ENCODE measurements at regions not wholly inside any gene's neighbourhood (a gene's known extent, or its start where the extent isn't known, plus 50 kb on each side); places are given as distances from the start of the nearest gene placed in this dataset.

GRCh38 chr4:30870513-30870912, 150.3 kb downstream of the PCDH7 start:
- Histone ChIP-seq H3K4me2 (ENCODE audit: insufficient read depth in 1 of 2, low read depth in 2 of 2, low read length in 2 of 2) (no peak overlapping the region), H2BK120ac (replicated peaks; ENCODE audit: low read depth, low read length) (peak overlapping the region; percentile 6), H4K20me1 (replicated peaks in 1 of 2; ENCODE audit: control insufficient read depth in 1 of 2, insufficient read depth in 2 of 2, low read length in 2 of 2) (no peaks in the 10 kb centered on the region), H2AFZ (ENCODE audit: low read length) (no peak overlapping the region), H2BK20ac (ENCODE audit: low read length) (no peak overlapping the region), H4K8ac (ENCODE audit: extremely low read depth, insufficient read depth, low read length) (no peak overlapping the region), H3K4ac (replicated peaks; ENCODE audit: insufficient read length, low read depth, low read length) (no peak overlapping the region), H3K14ac (ENCODE audit: insufficient read length) (no peak overlapping the region), H3K9me3 (ENCODE audit: insufficient read depth in 2 of 2, low read depth in 1 of 2, low read length in 1 of 2) (no peaks in the 10 kb centered on the region), H3K23me2 (ENCODE audit: low read depth, low read length) (no peaks in the 10 kb centered on the region), H4K5ac (ENCODE audit: insufficient read length, low read depth, low read length) (no peak overlapping the region), H3K4me1 (replicated peaks in 1 of 4; ENCODE audit: control insufficient read depth in 3 of 4, insufficient read depth in 4 of 4, low read length in 3 of 4) (no peaks in the 10 kb centered on the region), H3K18ac (ENCODE audit: extremely low read depth, low read length) (no peak overlapping the region), H2BK12ac (ENCODE audit: low read depth, low read length) (no peak overlapping the region), H3K9ac (replicated peaks in 1 of 4; ENCODE audit: extremely low read depth in 1 of 4, low read depth in 3 of 4, low read length in 3 of 4) (no peak overlapping the region), H2BK5ac (ENCODE audit: low read depth, low read length) (no peak overlapping the region), H3K4me3 (ENCODE audit: extremely low read depth in 1 of 4, insufficient read depth in 2 of 4, low read depth in 3 of 4, low read length in 4 of 4) (no peak overlapping the region), H3K27me3 (replicated peaks in 1 of 4; ENCODE audit: control insufficient read depth in 3 of 4, extremely low read depth in 1 of 4, insufficient read depth in 3 of 4, low read length in 3 of 4) (no peaks in the 10 kb centered on the region), H3K56ac (replicated peaks; ENCODE audit: insufficient read length, low read depth, low read length) (no peak overlapping the region), H2BK15ac (ENCODE audit: low read length) (no peak overlapping the region), H3K79me2 (ENCODE audit: control insufficient read depth in 1 of 2, insufficient read depth in 2 of 2, low read length in 2 of 2) (no peaks in the 10 kb centered on the region), H3K27ac (ENCODE audit: low read depth, low read length) (no peak overlapping the region), H3K36me3 (ENCODE audit: control insufficient read depth in 2 of 4, insufficient read depth in 4 of 4, low read length in 3 of 4) (no peaks in the 10 kb centered on the region), H4K91ac (replicated peaks; ENCODE audit: insufficient read length, low read length) (no peak overlapping the region), H3K79me1 (ENCODE audit: low read depth, low read length) (no peaks in the 10 kb centered on the region), H3K23ac (ENCODE audit: insufficient read length) (no peak overlapping the region), H2AK5ac (ENCODE audit: low read depth, low read length) (no peak overlapping the region)
- DNase-seq (ENCODE audit: low read depth in 1 of 2, low spot score in 2 of 2): no peak
- ChIA-PET CTCF (ENCODE audit: partially characterized antibody) (interaction anchor here (1.0 kb wide), 1 partner anchor 28 kb away, joined by 3 read pairs; no protein-coding TSS in a partner anchor), POLR2A (ENCODE audit: partially characterized antibody) (no interaction called here)
- FAIRE-seq: no peak
- WGBS, 2 experiments (ENCODE audit: extremely low coverage in 1 of 2, insufficient coverage in 1 of 2, insufficient read length in 1 of 2, insufficient replicate concordance in 2 of 2, low coverage in 1 of 2, low lambda C conversion rate in 2 of 2, missing lambda C conversion rate in 1 of 2): 92% methylated on average over 2 of the region's 2 CpGs; no CpG with 5 or more reads in 1 of the 2 experiments
- no peak for TF ChIP-seq RFX5 (IDR thresholded peaks at IDR 0.05; ENCODE audit: borderline replicate concordance, low read depth, low read length)
